Astrocyte (in vitro differentiated cells and primary cell): ENCODE measurements at regions not wholly inside any gene's neighbourhood (a gene's known extent, or its start where the extent isn't known, plus 50 kb on each side); places are given as distances from the start of the nearest gene placed in this dataset.

Source experiments
- EZH2 ChIP-seq: IDR thresholded peaks from 2 replicates; pipeline ENCODE4 v1.6.1; 2012; ENCODE audit warnings: mild to moderate bottlenecking, low read length, inconsistent platforms; ENCODE audit not compliant: insufficient read depth
- TF ChIP-seq, protein P1 (sequence below): IDR thresholded peaks from 2 replicates; pipeline ENCODE4 v1.5.1; 2011; ENCODE audit warnings: low read depth, mild to moderate bottlenecking, inconsistent platforms, low read length, moderate library complexity; ENCODE audit not compliant: insufficient read depth

- TF ChIP-seq, protein P1, sequence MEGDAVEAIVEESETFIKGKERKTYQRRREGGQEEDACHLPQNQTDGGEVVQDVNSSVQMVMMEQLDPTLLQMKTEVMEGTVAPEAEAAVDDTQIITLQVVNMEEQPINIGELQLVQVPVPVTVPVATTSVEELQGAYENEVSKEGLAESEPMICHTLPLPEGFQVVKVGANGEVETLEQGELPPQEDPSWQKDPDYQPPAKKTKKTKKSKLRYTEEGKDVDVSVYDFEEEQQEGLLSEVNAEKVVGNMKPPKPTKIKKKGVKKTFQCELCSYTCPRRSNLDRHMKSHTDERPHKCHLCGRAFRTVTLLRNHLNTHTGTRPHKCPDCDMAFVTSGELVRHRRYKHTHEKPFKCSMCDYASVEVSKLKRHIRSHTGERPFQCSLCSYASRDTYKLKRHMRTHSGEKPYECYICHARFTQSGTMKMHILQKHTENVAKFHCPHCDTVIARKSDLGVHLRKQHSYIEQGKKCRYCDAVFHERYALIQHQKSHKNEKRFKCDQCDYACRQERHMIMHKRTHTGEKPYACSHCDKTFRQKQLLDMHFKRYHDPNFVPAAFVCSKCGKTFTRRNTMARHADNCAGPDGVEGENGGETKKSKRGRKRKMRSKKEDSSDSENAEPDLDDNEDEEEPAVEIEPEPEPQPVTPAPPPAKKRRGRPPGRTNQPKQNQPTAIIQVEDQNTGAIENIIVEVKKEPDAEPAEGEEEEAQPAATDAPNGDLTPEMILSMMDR = no peak
- TF ChIP-seq EZH2 = no peak
Measured at GRCh38 chr12:131309700-131310099, 356.0 kb downstream of the ADGRD1 start.
